ENCODE measurements at regions not wholly inside any gene's neighbourhood (a gene's known extent, or its start where the extent isn't known, plus 50 kb on each side); places are given as distances from the start of the nearest gene placed in this dataset.

GRCh38 chr17:13202835-13203234 is 185.0 kb upstream of the ELAC2 start:
- TF ChIP-seq POLR2AphosphoS5 (IDR thresholded peaks at IDR 0.05; ENCODE audit: borderline replicate concordance, low read depth, low read length) (no peak), EZH2 (IDR thresholded peaks at IDR 0.05) (no peak)
